HEK293T (cell line): ENCODE measurements at regions not wholly inside any gene's neighbourhood (a gene's known extent, or its start where the extent isn't known, plus 50 kb on each side); places are given as distances from the start of the nearest gene placed in this dataset.

ENCODE experiments used
- FOXK2 ChIP-seq: fragments of 450-650 bp; IDR thresholded peaks from 2 replicates; pipeline ENCODE4 v1.6.1; 2016; ENCODE audit warnings: mild to moderate bottlenecking
- SUZ12 ChIP-seq: fragments of 450-650 bp; IDR thresholded peaks from 2 replicates; pipeline ENCODE4 v1.6.1; 2016; ENCODE audit warnings: mild to moderate bottlenecking
- TARDBP ChIP-seq: fragments of 450-650 bp; IDR thresholded peaks from 2 replicates; pipeline ENCODE4 v1.6.1; 2016

- TF ChIP-seq SUZ12 = no peak
- no peak for TF ChIP-seq FOXK2
- TF ChIP-seq TARDBP = no peak
Measured at GRCh38 chr3:186418671-186419145, 56.7 kb upstream of the DGKG start.
